Esophagus squamous epithelium (tissue), 4 donors: ENCODE measurements at regions not wholly inside any gene's neighbourhood (a gene's known extent, or its start where the extent isn't known, plus 50 kb on each side); places are given as distances from the start of the nearest gene placed in this dataset.

ENCODE experiments used
- POLR2A ChIP-seq, 4 donors: fragments of 450-650 bp; IDR thresholded peaks; one replicate each; pipeline ENCODE4 v1.6.1; 2017; ENCODE audit warnings: antibody characterized with exemption in 4 of 4, mild to moderate bottlenecking in 4 of 4, moderate library complexity in 3 of 4
- TF ChIP-seq, protein P1 (sequence below), 6 experiments: fragments of 450-650 bp in 4 of 6; fragments of 200-600 bp in 2 of 6; sonication (generic) in 2 of 6; IDR thresholded peaks; one replicate each; pipeline ENCODE4 v1.5.1; 2016 to 2019; ENCODE audit warnings: antibody characterized with exemption in 6 of 6, mild to moderate bottlenecking in 4 of 6, moderate library complexity in 4 of 6

GRCh38 chr15:62922514-62922913 lies 120.0 kb upstream of the TPM1 start:
- TF ChIP-seq, protein P1, sequence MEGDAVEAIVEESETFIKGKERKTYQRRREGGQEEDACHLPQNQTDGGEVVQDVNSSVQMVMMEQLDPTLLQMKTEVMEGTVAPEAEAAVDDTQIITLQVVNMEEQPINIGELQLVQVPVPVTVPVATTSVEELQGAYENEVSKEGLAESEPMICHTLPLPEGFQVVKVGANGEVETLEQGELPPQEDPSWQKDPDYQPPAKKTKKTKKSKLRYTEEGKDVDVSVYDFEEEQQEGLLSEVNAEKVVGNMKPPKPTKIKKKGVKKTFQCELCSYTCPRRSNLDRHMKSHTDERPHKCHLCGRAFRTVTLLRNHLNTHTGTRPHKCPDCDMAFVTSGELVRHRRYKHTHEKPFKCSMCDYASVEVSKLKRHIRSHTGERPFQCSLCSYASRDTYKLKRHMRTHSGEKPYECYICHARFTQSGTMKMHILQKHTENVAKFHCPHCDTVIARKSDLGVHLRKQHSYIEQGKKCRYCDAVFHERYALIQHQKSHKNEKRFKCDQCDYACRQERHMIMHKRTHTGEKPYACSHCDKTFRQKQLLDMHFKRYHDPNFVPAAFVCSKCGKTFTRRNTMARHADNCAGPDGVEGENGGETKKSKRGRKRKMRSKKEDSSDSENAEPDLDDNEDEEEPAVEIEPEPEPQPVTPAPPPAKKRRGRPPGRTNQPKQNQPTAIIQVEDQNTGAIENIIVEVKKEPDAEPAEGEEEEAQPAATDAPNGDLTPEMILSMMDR (IDR thresholded peaks at IDR 0.05) = no peak
- no peak for TF ChIP-seq POLR2A (IDR thresholded peaks at IDR 0.05)
